HG02610 (cell line): ENCODE measurements at regions not wholly inside any gene's neighbourhood (a gene's known extent, or its start where the extent isn't known, plus 50 kb on each side); places are given as distances from the start of the nearest gene placed in this dataset.
"Not testable (repeated sequence)": the region's sequence is repeated elsewhere in the genome, so short reads cannot be mapped to it uniquely, and the experiment has no call there.

ENCODE experiments used
- ATAC-seq: cut with Tn5 transposase; IDR thresholded peaks from one replicate; pipeline ENCODE4 v1.9.1; 2021; ENCODE audit warnings: mild to moderate bottlenecking, moderate library complexity; ENCODE audit not compliant: unreplicated experiment

DNA sequence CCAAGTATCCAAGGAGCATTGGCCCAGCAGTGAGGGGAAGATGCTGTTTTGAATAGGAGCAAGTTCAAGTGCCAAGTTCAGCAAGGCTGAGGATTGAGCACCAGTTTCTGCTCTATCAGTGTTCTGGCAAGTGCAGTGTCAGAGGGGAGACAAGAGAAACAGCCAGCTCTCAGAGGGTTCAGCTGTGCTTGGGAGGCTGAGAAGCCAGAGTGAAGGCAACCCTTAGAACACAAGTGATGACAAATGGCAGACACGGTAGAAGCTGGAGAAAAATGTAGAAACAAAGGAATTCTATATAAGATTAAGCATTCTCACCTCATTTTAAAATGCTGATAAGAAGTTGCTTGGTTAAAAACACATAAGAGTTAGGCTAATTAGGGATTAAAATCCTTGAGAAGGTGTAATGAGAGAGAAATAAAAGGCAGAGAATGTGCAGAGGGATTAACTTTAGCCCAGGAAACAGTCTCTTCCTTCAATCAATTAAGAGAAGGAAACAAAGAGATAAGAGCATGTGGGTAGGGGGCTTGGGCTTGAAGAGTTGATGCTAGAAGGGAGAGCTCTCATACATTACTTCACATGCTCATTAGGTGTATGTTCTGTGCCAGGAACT is 475.4 kb downstream of the AJAP1 start:
- no peak for ATAC-seq

DNA sequence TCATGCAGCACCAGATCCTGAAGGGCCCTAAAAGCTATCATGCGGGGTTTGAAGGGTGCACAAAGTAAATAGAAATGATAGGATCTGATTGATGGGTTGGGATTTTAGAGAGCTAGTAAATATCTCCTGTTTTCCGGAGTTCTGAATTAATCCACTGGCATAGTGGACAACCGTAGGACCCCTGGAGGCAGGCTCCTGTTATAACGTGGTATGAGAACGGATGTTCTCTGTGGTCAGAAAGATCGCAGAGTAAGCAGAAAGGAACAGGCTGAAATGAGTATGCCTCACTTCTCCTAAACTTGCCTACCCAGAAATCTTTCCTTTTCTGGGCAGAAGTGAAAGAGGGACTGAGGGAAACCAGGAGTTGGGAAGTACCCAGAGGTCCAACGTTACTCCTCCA is 470.8 kb downstream of the AJAP1 start:
- ATAC-seq: no peak

DNA sequence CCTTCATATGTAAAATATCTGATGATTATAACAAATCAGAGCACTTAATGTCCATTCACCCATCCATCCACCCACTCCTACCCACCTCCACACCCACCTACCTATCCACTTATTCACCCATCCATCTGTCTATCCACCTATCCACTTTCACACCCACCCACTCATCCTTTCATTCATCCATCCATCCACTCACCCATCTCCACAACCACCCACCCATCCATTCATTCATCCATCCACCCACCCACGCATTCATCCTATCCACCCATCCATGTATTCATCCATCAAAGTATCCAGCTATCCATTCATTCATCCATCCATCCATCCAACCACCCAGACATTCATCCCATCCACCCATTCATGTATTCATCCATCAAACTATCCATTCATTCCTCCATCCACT is 466.1 kb downstream of the AJAP1 start:
- ATAC-seq: no peak

DNA sequence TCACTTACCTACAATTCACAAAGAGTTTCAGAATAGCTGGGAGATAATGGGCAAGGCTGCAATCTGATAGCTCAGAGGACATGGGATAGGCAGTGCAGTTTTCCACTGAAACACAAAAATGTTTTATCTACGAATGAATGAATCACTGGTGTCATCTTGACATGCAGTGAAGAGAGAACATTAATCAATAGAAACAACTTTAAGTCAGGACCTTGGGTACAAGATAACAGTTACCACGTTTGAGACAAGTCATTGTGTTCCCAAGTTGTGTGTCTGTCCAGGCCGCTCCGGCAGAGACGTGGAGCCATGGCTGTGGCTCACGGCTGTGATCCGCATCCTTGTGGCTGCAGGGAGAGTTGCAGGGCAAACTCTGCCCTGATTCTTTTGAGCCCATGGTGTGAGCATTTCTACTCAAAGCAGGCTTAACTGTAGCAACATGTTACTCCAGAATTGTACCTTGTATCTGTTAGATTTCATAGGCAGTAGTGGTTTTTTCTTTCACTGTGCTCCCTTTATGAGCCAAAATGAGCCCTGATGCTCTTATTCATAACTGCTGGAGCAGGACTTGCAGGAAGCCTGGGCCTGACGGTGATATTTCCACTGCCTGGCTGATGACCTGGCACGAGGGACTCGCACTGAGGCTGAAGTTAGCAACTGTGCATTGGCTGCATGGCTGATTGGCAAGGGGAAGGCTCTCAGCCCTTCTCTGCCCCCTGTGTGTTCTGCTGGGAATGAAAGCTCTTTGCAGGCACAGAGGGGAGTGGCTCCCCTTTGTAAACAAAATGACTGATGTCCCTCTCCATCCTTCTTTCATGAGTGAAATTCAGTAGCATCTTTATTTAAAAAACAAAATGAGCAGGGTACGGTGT is 465.2 kb downstream of the AJAP1 start:
- ATAC-seq: no peak

DNA sequence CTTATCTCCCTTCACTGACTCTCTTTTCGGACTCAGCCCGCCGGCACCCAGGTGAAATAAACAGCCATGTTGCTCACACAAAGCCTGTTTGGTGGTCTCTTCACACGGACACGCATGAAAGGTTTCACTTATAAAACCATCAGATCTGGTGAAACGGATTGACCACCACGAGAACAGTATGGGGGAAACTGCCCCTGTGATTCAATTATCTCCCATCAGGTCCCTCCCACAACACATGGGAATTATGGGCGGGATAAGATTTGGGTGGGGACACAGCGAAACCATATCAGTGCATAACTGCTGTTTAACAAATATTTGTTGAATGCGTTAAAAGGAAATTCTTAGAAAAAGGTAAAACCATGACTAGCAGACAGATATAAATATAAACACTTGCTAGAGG is 464.4 kb downstream of the AJAP1 start:
- ATAC-seq: not testable (repeated sequence)

DNA sequence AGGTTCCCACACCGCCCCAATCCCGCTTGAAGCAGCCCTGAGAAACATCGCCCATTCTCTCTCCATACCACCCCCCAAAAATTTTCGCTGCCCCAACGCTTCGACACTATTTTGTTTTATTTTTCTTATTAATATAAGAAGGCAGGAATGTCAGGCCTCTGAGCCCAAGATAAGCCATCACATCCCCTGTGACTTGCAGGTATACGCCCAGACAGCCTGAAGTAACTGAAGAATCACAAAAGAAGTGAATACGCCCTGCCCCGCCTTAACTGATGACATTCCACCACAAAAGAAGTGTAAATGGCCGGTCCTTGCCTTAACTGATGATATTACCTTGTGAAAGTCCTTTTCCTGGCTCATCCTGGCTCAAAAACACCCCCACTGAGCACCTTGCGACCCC is 463.9 kb downstream of the AJAP1 start:
- not testable (repeated sequence) for ATAC-seq

DNA sequence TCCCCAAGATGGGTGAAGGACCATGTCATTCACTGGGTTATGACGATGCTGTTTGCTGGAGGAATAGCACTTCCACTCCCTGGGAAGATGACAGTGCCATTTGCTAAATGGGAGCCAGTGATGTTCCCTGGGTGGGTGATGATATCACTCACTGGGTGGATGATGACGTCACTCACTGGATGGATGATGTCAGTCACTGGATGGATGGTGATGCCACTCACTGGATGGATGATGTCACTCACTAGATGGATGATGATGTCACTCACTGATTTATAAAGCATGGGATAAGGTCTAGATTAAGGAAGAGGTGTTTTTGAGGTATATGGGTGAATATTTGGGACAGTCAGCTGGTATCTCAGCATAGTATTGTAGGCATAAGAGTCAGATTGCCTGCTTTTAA is 457.2 kb downstream of the AJAP1 start:
- no peak for ATAC-seq

DNA sequence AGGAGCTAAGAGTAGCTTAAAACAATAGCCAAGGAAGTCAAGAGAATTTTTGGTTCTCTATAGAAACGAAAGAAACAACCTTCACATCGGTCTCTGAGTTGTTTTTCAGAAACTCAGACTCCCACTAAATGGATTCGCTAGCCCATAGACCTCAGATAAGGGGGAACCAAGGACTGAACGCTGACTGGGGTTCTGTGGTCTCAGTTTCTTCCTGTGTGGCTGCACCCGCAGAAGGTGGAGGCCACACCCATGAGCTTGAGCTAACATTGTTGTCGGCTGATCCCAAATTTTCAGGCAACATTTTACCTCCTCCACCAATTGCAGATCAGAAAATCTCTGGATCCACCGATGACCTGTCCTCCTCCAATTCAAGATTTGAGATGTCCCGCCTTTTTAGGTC is 456.1 kb downstream of the AJAP1 start:
- ATAC-seq: no peak

DNA sequence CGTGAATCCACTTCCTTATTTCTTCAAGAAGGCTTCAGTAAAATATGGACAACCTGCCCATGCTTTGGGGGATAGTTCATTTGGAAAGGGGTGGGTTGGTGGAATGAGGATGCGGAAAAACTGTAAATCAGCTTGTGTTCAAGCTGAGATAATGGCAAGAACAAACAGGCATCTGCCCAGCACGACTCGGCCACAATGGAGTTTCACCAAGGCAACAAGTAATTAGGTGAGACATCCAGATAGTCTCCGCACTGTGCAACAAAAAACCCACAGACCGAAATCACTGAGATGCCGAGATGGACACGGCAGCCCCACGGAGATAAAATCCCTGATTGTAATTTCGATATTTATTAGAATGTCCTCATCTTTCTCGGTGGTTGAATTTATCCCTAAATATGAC is 455.2 kb downstream of the AJAP1 start:
- ATAC-seq: no peak

DNA sequence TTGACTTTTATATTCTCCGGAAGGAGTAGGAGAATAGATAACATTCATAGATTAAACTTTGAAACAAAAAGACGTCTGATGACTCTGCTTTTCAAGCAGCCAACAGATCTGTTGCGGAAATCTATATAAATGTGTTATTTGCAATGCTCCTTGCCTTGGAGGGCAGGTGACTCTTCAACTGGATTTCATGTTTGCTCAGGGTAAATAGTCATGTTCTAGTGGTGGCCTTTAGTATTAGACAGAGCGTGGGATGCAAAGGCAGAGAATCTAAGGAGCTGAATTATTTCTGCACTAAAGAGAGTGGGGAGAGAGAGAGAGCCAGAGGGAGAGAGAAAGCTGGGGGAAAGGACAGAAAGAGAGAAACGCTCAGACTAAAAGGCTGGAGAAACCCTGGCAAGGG is 454.3 kb downstream of the AJAP1 start:
- no peak for ATAC-seq

DNA sequence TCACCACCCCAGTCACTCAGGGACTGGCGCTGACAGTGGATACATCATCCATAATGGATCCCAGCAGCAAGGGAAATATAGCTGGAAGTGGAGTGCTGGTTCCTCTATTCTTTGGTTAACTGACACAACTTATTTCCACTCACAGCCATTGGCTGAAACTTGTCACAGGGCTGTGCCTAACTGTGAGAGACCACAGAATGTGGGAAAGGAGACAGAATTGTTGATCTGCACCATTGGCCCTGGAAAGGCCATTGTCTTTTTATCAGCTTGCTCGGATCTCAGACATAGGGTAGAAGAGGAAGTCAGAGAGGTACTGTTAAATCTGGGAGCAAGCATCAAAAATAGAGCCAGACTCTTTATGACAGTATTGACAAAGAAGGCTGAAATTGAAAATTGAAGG is 451.3 kb downstream of the AJAP1 start:
- no peak for ATAC-seq

DNA sequence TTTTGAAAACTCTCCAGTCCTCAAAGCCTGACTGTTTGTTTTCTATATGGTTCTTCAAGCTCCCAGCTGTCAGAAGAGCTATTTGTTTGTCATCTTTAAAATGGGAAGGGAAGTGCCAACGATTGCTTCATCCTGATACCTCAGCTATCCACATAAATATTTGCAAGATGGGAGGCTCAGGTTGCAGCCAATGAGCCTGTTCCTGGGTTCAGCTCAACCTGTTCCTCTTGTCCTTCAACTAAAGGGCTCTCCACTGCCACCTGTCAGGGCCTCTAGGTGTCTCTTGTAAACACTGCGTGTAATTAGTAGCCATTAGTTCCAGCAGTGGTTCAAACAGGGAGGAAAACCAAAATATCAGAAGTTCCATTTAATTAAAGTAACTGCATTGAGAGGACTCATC is 445.1 kb downstream of the AJAP1 start:
- ATAC-seq: no peak

DNA sequence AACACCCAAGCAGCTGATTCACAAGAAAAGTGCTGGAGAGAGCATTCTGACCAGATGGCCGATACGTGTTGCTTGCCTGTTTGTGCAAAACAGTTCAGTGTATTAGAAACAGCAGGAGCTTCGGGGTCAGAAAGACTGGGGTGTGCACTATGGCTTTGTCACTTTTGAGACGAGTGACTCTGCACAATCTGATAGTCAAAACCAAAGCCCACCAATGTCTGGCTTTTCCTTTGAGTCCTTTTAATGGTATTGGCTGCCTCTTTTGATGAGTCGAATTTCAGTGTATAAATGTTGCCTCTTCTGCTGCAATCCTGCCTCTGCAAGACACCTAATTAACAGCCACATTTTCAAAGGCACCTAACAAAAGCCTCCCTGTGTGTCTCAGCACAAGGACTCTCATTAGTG is 444.6 kb downstream of the AJAP1 start:
- no peak for ATAC-seq

DNA sequence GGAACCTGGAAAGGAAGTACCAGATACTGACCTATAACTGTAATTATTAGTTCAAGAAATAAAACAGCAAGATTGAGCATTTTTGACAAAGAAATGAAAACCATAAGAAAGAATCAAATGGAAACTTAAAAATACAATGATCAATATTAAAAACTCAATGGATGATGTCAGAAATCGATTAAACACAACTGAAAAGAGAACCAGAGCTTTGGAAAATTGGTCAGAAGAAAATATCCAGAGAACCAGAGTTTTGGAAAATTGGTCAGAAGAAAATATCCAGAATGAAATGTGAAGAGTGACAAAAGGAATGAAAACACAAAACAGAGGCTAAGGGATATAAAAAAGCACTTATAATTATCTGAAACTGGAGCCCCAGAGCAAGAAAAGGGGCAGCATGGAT is 438.6 kb downstream of the AJAP1 start:
- ATAC-seq: no peak

DNA sequence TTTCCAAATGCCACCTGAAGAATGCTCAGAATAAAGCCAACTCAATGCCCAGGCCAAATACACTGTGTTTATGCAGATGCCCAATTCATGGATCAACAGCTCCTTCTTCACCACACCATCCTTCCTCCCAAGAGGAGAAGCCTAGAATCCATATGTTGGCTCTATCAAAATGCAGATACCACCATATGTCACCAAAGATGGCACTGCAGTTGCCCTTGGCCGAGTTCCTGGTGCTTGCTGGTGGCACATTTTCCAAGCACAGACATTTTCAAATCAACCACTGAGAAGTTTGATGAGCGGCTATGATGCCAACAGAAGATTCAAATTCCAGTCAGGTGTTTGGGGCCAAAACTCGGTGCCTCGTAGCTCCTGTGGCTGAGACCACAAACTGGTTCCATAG is 430.3 kb downstream of the AJAP1 start:
- no peak for ATAC-seq

DNA sequence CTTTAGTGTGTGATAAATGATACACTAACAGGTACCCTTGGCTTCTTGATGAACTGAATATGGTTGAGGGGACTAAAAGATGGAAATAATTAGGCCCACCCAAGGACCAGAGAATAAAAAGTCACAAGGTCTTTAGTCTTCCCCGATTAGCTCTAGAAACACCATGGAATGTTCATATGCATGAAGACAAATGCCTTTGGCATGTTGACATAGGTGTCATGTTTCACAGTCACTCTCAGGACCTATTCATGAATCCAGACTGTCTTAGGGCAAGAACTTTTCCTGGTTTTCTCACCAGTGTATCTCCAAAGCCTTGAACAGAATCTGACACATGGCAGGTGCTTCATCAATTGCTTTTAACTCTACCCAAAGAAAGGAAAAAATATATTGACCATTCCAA is 412.8 kb downstream of the AJAP1 start:
- ATAC-seq: no peak

DNA sequence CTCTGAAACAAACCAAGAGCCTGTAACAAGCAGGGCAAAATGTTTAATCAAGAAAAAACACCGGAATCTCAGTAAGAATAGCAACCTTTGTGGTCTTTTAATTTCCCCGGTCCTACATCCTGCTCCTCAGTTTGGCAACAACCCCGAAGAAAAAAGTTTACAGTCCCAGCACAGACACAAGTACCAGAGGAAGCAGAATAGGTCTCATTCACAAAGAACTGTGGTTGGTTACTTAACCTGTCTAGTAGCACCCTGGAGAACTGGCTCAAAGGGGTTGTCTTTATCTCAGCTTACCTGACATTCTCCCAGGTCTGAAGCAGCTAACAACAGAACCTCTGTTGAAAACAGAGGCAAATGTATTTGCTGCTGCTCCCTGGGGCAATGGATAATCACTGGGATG is 399.3 kb downstream of the AJAP1 start:
- ATAC-seq: no peak

DNA sequence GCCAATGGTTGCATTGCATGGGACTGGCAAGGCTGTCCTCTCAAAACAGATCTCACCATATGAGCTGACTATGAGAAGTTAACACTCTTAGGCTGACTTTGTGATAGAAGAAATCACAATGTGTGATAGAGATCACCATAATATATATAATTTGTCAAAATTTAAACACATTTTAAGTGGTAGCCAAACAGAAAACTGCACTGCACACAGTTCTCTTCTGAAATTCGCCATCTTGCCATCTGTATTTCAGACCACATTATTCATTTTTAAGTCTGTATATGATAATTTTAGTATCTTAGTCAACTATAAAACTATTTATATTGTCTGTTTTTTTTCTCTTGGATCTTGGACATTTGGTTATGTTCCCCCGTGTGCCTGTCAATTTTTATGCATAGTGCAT is 374.7 kb downstream of the AJAP1 start:
- ATAC-seq: no peak

DNA sequence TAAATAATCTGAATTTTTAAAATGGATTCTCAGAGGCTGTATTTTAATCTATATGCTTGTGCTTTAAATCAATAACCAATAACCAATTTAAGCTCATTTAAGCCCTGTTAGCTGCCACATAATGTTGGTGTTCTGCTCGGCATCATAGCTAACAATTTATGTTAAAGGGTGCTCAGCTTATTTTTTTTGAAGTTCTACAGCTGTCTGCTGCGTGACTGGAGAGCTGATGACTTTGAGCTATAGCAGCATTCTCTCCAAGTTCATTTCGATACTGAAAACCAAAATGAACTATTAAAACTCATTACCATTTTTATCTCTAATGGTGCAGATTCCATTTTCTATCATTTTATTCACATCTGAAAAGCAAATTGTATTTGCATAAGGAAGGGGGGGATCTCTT is 357.8 kb downstream of the AJAP1 start:
- ATAC-seq: no peak

DNA sequence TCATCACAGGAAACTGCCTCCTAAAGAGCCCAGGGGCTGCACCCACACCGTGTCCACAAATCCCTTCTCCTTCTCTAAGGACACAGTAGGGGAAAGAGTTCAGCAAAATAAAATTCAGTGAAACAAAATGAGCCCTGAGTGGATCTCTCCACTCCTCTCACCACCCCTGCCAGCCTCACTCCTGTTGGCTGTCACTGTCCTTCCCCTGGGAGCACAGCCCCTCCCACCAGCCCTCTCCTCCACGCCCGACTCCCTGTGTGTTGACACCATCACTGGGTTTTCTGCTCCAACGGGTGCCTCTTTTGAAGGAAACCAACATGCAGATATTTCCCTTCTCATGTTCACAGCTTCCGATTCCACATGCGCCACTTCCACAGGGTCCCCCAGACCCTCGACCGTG is 356.2 kb downstream of the AJAP1 start:
- ATAC-seq: no peak

DNA sequence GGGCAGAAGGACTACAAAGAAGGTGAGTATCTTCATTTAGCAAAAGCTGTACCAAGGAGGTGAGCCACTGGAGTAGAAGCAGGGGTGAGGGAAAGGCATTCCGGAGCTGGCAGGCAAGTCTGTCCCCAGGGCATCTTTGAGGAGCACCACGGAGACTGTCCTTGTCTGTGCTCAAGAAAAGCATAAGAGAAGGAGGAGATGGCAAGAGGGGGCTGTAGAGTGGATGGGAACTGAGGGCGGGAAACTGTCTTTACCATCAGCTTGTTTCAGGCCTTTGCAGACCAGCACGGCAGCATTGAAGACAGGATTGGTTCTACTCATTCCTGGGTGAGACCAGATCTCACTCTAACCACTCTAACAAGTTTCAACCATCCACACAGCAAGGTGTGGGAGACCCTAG is 355.8 kb downstream of the AJAP1 start:
- ATAC-seq: no peak

DNA sequence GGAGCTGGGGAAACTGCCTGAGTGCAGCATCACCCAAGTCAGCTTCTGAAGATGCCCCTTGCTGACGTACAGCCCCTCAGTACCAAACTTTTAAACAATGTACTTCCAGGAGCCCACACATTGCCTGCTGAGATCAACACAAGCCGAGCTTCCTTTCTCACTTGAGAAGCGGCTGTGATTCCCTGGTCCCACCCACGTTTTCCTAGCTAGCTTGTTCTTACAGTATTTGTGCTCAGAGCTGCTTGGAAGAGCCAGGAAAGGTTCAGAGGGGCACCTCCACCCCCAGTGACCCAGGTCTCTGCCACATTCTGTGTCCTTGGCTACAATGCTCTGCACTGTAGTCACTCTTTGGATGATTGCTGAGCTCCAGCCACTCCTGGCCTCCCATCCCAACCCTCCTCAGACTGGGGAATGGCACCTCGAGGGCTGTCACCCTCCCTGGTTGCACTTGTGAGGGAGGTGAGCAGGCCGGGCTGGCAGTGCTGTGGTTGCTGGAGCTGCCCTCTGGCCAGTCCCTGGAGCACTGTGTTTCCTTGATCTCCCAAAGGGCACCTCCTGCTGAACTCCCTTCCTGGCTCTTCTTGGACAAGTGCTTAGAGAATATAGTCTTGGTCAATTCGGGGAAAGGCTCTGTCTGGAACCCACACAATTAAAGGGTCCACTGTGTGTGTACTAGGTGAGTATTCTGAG is 355.1 kb downstream of the AJAP1 start:
- no peak for ATAC-seq
